H9 (cell line): ENCODE measurements at regions not wholly inside any gene's neighbourhood (a gene's known extent, or its start where the extent isn't known, plus 50 kb on each side); places are given as distances from the start of the nearest gene placed in this dataset.

Experiments used
- DNase-seq: peaks from one replicate; pipeline ENCODE4 v3.0.0-alpha.2; 2017
- H2AFZ ChIP-seq: one replicate; pipeline ENCODE4 v1.6.1; 2013; ENCODE audit warnings: mild to moderate bottlenecking, low read length, control low read depth, moderate library complexity
- H2AK5ac ChIP-seq: 2 replicates; pipeline ENCODE4 v1.6.1; 2013; ENCODE audit warnings: low read length, control low read depth, mixed read lengths; ENCODE audit not compliant: insufficient read length
- H2BK120ac ChIP-seq: one replicate; pipeline ENCODE4 v1.6.1; 2013; ENCODE audit warnings: low read depth, mild to moderate bottlenecking, low read length, control low read depth, inconsistent platforms; ENCODE audit not compliant: poor library complexity, severe bottlenecking
- H2BK12ac ChIP-seq: 2 replicates; pipeline ENCODE4 v1.6.1; 2013; ENCODE audit warnings: low read length, control low read depth, mixed read lengths, low read depth; ENCODE audit not compliant: insufficient read length
- H2BK15ac ChIP-seq: 2 replicates; pipeline ENCODE4 v1.6.1; 2013; ENCODE audit warnings: low read depth, low read length, control low read depth
- H2BK20ac ChIP-seq: one replicate; pipeline ENCODE4 v1.6.1; 2013; ENCODE audit warnings: low read depth, mild to moderate bottlenecking, low read length, control low read depth, inconsistent platforms; ENCODE audit not compliant: poor library complexity, severe bottlenecking
- H2BK5ac ChIP-seq: 2 replicates; pipeline ENCODE4 v1.6.1; 2013; ENCODE audit warnings: low read length, control low read depth, mixed read lengths; ENCODE audit not compliant: insufficient read length
- H3K14ac ChIP-seq: 2 replicates; pipeline ENCODE4 v1.6.1; 2013; ENCODE audit warnings: low read length, control low read depth; ENCODE audit not compliant: insufficient read depth
- H3K18ac ChIP-seq: 2 replicates; pipeline ENCODE4 v1.6.1; 2013; ENCODE audit warnings: low read depth, mild to moderate bottlenecking, mixed read lengths, low read length, control low read depth; ENCODE audit not compliant: insufficient read length
- H3K23ac ChIP-seq: 2 replicates; pipeline ENCODE4 v1.6.1; 2013; ENCODE audit warnings: low read length, control low read depth, mixed read lengths, low read depth; ENCODE audit not compliant: insufficient read length
- H3K23me2 ChIP-seq: 2 replicates; pipeline ENCODE4 v1.6.1; 2013; ENCODE audit warnings: low read depth, mild to moderate bottlenecking, mixed read lengths, low read length, control low read depth; ENCODE audit not compliant: insufficient read length, poor library complexity, severe bottlenecking
- H3K27ac ChIP-seq: 2 replicates; pipeline ENCODE4 v1.5.1; 2013; ENCODE audit warnings: low read length, control low read depth, mixed read lengths, low read depth; ENCODE audit not compliant: insufficient read length
- H3K27me3 ChIP-seq: 2 replicates; pipeline ENCODE4 v1.6.1; 2013; ENCODE audit warnings: low read length, control low read depth, inconsistent platforms; ENCODE audit not compliant: insufficient read depth
- H3K4ac ChIP-seq: 2 replicates; pipeline ENCODE4 v1.6.1; 2013; ENCODE audit warnings: low read depth, mild to moderate bottlenecking, control low read depth, inconsistent platforms, low read length, moderate library complexity
- H3K4me1 ChIP-seq: 2 replicates; pipeline ENCODE4 v1.6.1; 2013; ENCODE audit warnings: low read length, control low read depth, inconsistent platforms; ENCODE audit not compliant: insufficient read depth
- H3K4me2 ChIP-seq: 2 replicates; pipeline ENCODE4 v1.6.1; 2013; ENCODE audit warnings: low read length, control low read depth, mixed read lengths; ENCODE audit not compliant: insufficient read length, insufficient read depth
- H3K56ac ChIP-seq: 2 replicates; pipeline ENCODE4 v1.6.1; 2013; ENCODE audit warnings: low read depth, mild to moderate bottlenecking, mixed read lengths, low read length, control low read depth; ENCODE audit not compliant: insufficient read length
- H3K79me1 ChIP-seq: 2 replicates; pipeline ENCODE4 v1.6.1; 2013; ENCODE audit warnings: low read depth, mild to moderate bottlenecking, moderate library complexity, low read length, control low read depth, inconsistent platforms; ENCODE audit not compliant: insufficient read depth, poor library complexity, severe bottlenecking
- H3K79me2 ChIP-seq: 2 replicates; pipeline ENCODE4 v1.6.1; 2013; ENCODE audit warnings: low read length, control low read depth, inconsistent platforms; ENCODE audit not compliant: insufficient read depth
- H3K9ac ChIP-seq: 2 replicates; pipeline ENCODE4 v1.6.1; 2013; ENCODE audit warnings: low read length, control low read depth, mixed read lengths; ENCODE audit not compliant: insufficient read length; ENCODE audit errors: extremely low read depth
- H3K9me3 ChIP-seq: one replicate; pipeline ENCODE4 v1.6.1; 2013; ENCODE audit warnings: low read depth, low read length, inconsistent platforms; ENCODE audit not compliant: control insufficient read depth
- H3T11ph ChIP-seq: one replicate; pipeline ENCODE4 v1.6.1; 2013; ENCODE audit warnings: mild to moderate bottlenecking, low read length, control low read depth, inconsistent platforms
- H4K20me1 ChIP-seq: one replicate; pipeline ENCODE4 v1.6.1; 2013; ENCODE audit not compliant: control insufficient read depth, insufficient read length, insufficient read depth
- H4K5ac ChIP-seq: 2 replicates; pipeline ENCODE4 v1.6.1; 2013; ENCODE audit warnings: low read depth, mild to moderate bottlenecking, mixed read lengths, low read length, control low read depth; ENCODE audit not compliant: insufficient read length
- H4K8ac ChIP-seq: replicated peaks from 2 replicates; pipeline ENCODE4 v1.6.1; 2013; ENCODE audit warnings: low read length, control low read depth, mixed read lengths, low read depth; ENCODE audit not compliant: insufficient read length
- H4K91ac ChIP-seq: 2 replicates; pipeline ENCODE4 v1.6.1; 2013; ENCODE audit warnings: low read depth, mild to moderate bottlenecking, moderate library complexity, mixed read lengths, low read length, control low read depth; ENCODE audit not compliant: insufficient read length
- H3K27ac Mint-ChIP-seq, 3 experiments: 2 replicates in 2 of 3; 3 replicates in 1 of 3; pipeline ENCODE4 v1.8.0; 2020 to 2021; ENCODE audit warnings: mixed read lengths in 3 of 3, mild to moderate bottlenecking in 1 of 3, moderate library complexity in 1 of 3
- H3K27me3 Mint-ChIP-seq: 2 replicates; pipeline ENCODE4 v1.8.0; 2021; ENCODE audit warnings: low read depth, mild to moderate bottlenecking, moderate library complexity, mixed read lengths
- H3K36me3 Mint-ChIP-seq, 3 experiments: 2 replicates in 2 of 3; 3 replicates in 1 of 3; pipeline ENCODE4 v1.8.0; 2020 to 2021; ENCODE audit warnings: low read depth in 3 of 3, mixed read lengths in 3 of 3; ENCODE audit not compliant: insufficient read depth in 1 of 3
- H3K4me1 Mint-ChIP-seq, 2 experiments: 2 replicates each; pipeline ENCODE4 v1.8.0; 2020; ENCODE audit warnings: mixed read lengths in 2 of 2
- H3K4me3 Mint-ChIP-seq, 2 experiments: 2 replicates in 1 of 2; 3 replicates in 1 of 2; pipeline ENCODE4 v1.8.0; 2020 to 2021; ENCODE audit warnings: mild to moderate bottlenecking in 2 of 2, mixed read lengths in 2 of 2, moderate library complexity in 1 of 2
- H3K9me3 Mint-ChIP-seq, 2 experiments: 2 replicates in 1 of 2; 3 replicates in 1 of 2; pipeline ENCODE4 v1.8.0; 2020; ENCODE audit warnings: mild to moderate bottlenecking in 2 of 2, mixed read lengths in 2 of 2, moderate library complexity in 1 of 2
- TF ChIP-seq, protein P1 (sequence below): fragments of 200-600 bp; sonication (generic); conservative IDR thresholded peaks from 3 replicates; pipeline ENCODE4 v1.8.0; 2021; ENCODE audit warnings: antibody characterized with exemption, mild to moderate bottlenecking

DNA sequence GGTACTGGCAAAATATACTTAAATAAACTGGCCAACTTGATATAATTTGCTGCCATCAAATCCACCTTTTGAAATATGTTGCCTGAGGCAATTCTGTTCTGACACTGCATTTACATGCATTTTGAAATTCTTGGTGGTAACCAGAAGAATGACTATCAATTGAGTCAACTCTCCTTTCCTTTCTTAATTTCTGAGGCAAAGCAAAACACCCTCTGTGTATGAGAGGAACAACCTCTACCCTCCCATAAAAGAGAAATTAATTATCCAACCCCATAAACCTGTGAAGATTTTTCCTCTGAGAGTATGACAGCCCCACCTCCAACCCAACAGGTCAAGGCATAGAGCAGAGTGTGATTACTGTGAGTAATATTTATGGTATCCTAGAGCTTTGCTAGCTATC, 286.8 kb downstream of the NR2F1-AS1 start:
- Histone ChIP-seq H3K23me2 (no peaks in the 10 kb centered on the region), H3K27me3 (no peaks in the 10 kb centered on the region), H2BK5ac (no peak overlapping the region), H4K5ac (no peak overlapping the region), H3K18ac (no peak overlapping the region), H3K4me1 (no peaks in the 10 kb centered on the region), H4K8ac (no peak overlapping the region), H2BK12ac (no peak overlapping the region), H2BK20ac (no peak overlapping the region), H3K14ac (no peak overlapping the region), H2BK120ac (no peak overlapping the region), H3K56ac (no peak overlapping the region), H2AK5ac (no peak overlapping the region), H3K9ac (no peak overlapping the region), H4K91ac (no peak overlapping the region), H4K20me1 (no peaks in the 10 kb centered on the region), H3K23ac (no peak overlapping the region), H2BK15ac (no peak overlapping the region), H3K4ac (no peak overlapping the region), H3K79me2 (no peaks in the 10 kb centered on the region), H3K79me1 (no peaks in the 10 kb centered on the region), H3T11ph (no peak overlapping the region), H2AFZ (no peak overlapping the region), H3K27ac (no peak overlapping the region), H3K9me3 (no peaks in the 10 kb centered on the region), H3K4me2 (no peak overlapping the region)
- TF ChIP-seq, protein P1, sequence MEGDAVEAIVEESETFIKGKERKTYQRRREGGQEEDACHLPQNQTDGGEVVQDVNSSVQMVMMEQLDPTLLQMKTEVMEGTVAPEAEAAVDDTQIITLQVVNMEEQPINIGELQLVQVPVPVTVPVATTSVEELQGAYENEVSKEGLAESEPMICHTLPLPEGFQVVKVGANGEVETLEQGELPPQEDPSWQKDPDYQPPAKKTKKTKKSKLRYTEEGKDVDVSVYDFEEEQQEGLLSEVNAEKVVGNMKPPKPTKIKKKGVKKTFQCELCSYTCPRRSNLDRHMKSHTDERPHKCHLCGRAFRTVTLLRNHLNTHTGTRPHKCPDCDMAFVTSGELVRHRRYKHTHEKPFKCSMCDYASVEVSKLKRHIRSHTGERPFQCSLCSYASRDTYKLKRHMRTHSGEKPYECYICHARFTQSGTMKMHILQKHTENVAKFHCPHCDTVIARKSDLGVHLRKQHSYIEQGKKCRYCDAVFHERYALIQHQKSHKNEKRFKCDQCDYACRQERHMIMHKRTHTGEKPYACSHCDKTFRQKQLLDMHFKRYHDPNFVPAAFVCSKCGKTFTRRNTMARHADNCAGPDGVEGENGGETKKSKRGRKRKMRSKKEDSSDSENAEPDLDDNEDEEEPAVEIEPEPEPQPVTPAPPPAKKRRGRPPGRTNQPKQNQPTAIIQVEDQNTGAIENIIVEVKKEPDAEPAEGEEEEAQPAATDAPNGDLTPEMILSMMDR: no peak
- H3K36me3 Mint-ChIP-seq: no peaks in the 10 kb centered on the region
- H3K4me1 Mint-ChIP-seq: peaks cover 0 to 3% of the 10 kb centered on the region in 2 experiments; a peak in 1 of 4 replicates
- no peaks in the 10 kb centered on the region for H3K9me3 Mint-ChIP-seq
- H3K4me3 Mint-ChIP-seq: no peak overlapping the region
- no peaks in the 10 kb centered on the region for H3K27me3 Mint-ChIP-seq
- DNase-seq: no peak
- no peak overlapping the region for H3K27ac Mint-ChIP-seq
